SIG-M5 treated with dmso at 0.1 percent for 504 hours (cell line): ENCODE measurements at regions not wholly inside any gene's neighbourhood (a gene's known extent, or its start where the extent isn't known, plus 50 kb on each side); places are given as distances from the start of the nearest gene placed in this dataset.
"Not testable (repeated sequence)": the region's sequence is repeated elsewhere in the genome, so short reads cannot be mapped to it uniquely, and the experiment has no call there.

Experiments
- DNase-seq: peaks from one replicate; lab custom pipeline; 2025; ENCODE audit not compliant: unreplicated experiment; lab: John Stamatoyannopoulos, UW

- no peak for DNase-seq
Observed at GRCh38 chr2:16100006-16100405, 159.7 kb downstream of the MYCN start.

- no peak for DNase-seq
Observed at GRCh38 chr2:16099326-16099725, 159.0 kb downstream of the MYCN start.

- no peak for DNase-seq
Observed at GRCh38 chr2:16096962-16097361, 156.6 kb downstream of the MYCN start.

- DNase-seq: not testable (repeated sequence)
Observed at GRCh38 chr2:16095483-16095882, 155.1 kb downstream of the MYCN start.

- no peak for DNase-seq
Observed at GRCh38 chr2:16094811-16095210, 154.5 kb downstream of the MYCN start.

GRCh38 chr2:16093639-16094529 lies 153.5 kb downstream of the MYCN start:
- DNase-seq: no peak

- no peak for DNase-seq
Observed at GRCh38 chr2:16092861-16093638, 152.7 kb downstream of the MYCN start.

GRCh38 chr2:16091576-16092282 lies 151.4 kb downstream of the MYCN start:
- no peak for DNase-seq

- DNase-seq: no peak
Observed at GRCh38 chr2:16090650-16091575, 150.6 kb downstream of the MYCN start.

- not testable (repeated sequence) for DNase-seq
Observed at GRCh38 chr2:16089491-16089890, 149.1 kb downstream of the MYCN start.

GRCh38 chr2:16088802-16089112 lies 148.4 kb downstream of the MYCN start:
- no peak for DNase-seq

- DNase-seq: no peak
Observed at GRCh38 chr2:16088035-16088801, 147.9 kb downstream of the MYCN start.

- not testable (repeated sequence) for DNase-seq
Observed at GRCh38 chr2:16086136-16086535, 145.8 kb downstream of the MYCN start.

- DNase-seq: no peak
Observed at GRCh38 chr2:16085073-16085472, 144.7 kb downstream of the MYCN start.

- no peak for DNase-seq
Observed at GRCh38 chr2:16084274-16084673, 143.9 kb downstream of the MYCN start.

- DNase-seq: no peak
Observed at GRCh38 chr2:16082276-16082675, 141.9 kb downstream of the MYCN start.

- DNase-seq: no peak
Observed at GRCh38 chr2:16081316-16082200, 141.2 kb downstream of the MYCN start.

- DNase-seq: no peak
Observed at GRCh38 chr2:16080516-16080915, 140.2 kb downstream of the MYCN start.

- DNase-seq: no peak
Observed at GRCh38 chr2:16080071-16080470, 139.7 kb downstream of the MYCN start.
